GM12891 (cell line): ENCODE measurements at regions not wholly inside any gene's neighbourhood (a gene's known extent, or its start where the extent isn't known, plus 50 kb on each side); places are given as distances from the start of the nearest gene placed in this dataset.

Experiments used
- PAX5 ChIP-seq: IDR thresholded peaks from 2 replicates; pipeline ENCODE4 v1.6.1; 2011; ENCODE audit warnings: low read length, moderate library complexity, mild to moderate bottlenecking; ENCODE audit not compliant: insufficient read depth, severe bottlenecking
- POLR2A ChIP-seq: IDR thresholded peaks from 2 replicates; pipeline ENCODE4 v1.6.1; 2011; ENCODE audit warnings: low read depth, low read length, control low read depth
- POLR2AphosphoS5 ChIP-seq: IDR thresholded peaks from 2 replicates; pipeline ENCODE4 v1.6.1; 2011; ENCODE audit warnings: low read depth, low read length, control low read depth
- SPI1 ChIP-seq: IDR thresholded peaks from 2 replicates; pipeline ENCODE4 v1.6.1; 2011; ENCODE audit warnings: low read depth, low read length, control low read depth
- TAF1 ChIP-seq: IDR thresholded peaks from 2 replicates; pipeline ENCODE4 v1.6.1; 2011; ENCODE audit warnings: low read depth, low read length, control low read depth

DNA sequence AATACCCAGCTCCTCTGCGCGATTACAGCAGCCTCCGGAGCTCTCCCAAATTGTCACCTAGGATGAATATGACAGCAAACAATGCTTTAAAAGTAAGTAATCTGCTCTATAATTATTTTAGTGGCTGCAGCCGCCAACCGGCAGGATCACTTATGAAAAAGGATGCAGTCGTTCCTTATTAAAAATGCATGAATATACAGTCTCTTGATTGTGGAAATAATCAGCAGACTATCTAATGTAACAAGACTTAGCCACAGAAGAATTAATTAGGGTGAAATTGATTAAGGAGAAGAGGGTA lies 50.6 kb upstream of the CALM2 start:
- TF ChIP-seq POLR2AphosphoS5 (no peak), POLR2A (no peak), TAF1 (no peak), PAX5 (no peak), SPI1 (no peak)
